GM19467 (cell line): ENCODE measurements at regions not wholly inside any gene's neighbourhood (a gene's known extent, or its start where the extent isn't known, plus 50 kb on each side); places are given as distances from the start of the nearest gene placed in this dataset.

Experiments
- ATAC-seq: cut with Tn5 transposase; IDR thresholded peaks from one replicate; pipeline ENCODE4 v1.9.1; 2021; ENCODE audit warnings: mild to moderate bottlenecking, moderate library complexity; ENCODE audit not compliant: unreplicated experiment

- ATAC-seq, result no peak
Observed at GRCh38 chr6:19492636-19493405, 344.3 kb upstream of the ID4 start.

DNA sequence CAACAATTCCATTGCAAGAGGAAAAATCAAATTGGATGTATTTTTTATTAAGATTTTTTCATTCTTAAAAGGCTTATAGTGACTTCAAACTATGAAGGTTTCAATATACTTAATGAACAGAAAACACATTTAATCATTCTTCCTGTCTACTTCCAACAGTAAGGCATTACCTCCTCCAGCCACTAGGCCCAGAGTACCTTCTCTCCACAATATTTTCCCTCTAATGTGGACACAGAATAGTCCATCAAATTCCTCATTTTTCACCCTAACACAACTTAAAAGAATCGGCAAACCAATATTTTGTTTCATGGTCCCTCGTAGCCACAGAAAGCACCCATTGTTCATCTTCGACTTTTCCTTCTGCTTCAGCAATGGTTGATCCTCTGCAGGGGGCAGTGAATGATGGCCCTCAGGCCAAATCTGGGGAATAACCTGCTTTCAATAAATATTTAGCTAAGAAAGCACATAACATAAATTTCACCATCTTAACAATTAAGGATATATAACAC lies 335.4 kb upstream of the ID4 start:
- no peak for ATAC-seq

DNA sequence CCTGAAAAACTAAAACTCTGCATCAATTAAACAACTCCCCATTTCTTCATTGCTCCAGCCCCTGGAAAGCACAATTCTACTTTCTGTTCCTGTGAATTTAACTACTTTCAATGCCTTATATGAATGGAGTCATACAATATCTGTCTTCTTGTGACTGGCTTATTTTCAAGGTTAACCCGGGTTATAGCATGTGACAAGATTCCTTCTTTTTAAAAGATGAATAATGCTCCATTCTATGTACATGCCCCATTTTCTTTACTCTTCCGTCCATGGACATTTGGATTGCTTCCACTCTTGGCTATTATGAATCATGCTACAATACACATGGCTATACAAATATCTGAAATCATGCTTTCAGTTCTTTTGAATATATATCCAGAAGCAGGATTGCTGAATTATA lies 334.9 kb upstream of the ID4 start:
- no peak for ATAC-seq

- ATAC-seq, result no peak
Observed at GRCh38 chr6:19515939-19516338, 321.2 kb upstream of the ID4 start.

DNA sequence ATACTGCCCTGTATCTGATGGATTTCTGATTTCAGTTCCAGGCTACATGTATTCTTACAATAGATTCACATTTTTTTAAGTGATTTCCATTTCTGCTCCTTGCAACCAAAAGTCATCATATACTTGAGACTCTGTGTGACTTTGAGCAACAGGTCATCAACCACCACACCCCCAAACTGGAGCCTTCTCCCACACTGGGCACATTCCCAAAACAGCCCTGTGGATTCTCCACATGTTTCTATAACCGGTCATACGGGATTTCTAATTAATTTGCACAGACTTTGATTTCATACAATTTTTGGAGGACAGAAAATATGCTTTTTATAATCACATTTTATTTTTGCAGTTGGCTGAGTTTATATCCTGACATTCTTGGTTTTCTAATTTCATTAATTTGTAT lies 317.2 kb upstream of the ID4 start:
- no peak for ATAC-seq

DNA sequence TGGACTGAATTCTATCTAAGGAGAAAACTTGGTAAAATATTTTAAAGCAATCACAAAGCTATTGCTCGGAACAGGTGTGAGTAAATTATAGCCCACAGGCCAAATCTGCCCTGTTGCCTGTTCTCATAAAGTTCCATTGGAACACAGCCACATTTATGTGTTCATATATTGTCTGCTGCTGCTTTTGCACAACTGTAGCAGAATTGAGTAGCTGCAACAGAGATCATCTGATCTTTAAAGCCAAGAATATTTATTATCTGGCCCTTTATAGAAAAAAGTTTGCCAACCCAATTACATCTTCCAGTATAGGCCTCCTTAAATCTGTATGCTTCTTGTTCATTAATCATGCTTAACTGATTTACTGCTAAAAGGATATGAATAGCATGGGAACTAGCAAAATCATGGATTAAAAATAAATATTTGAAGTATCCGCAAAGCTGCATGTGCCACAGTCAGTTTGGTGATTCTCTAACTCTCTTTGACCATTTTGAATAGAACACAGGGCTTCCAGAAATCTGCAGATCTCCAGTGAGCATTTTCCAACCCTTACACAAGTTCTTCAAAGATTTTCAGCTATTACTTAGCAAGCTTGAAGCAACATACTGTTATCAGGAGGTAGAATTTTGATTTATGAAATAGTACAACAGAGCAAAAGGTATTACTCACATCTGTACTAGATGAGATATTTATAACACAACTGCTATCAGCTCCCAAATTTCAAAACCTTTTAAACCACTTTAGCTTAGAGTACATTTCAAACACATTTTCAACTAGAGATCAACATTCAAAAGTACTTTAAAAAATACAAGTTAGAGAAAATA lies 312.6 kb upstream of the ID4 start:
- ATAC-seq, result no peak

GRCh38 chr6:19525673-19526072 lies 311.5 kb upstream of the ID4 start:
- ATAC-seq, result no peak

GRCh38 chr6:19530188-19530587 lies 307.0 kb upstream of the ID4 start:
- ATAC-seq, result no peak

DNA sequence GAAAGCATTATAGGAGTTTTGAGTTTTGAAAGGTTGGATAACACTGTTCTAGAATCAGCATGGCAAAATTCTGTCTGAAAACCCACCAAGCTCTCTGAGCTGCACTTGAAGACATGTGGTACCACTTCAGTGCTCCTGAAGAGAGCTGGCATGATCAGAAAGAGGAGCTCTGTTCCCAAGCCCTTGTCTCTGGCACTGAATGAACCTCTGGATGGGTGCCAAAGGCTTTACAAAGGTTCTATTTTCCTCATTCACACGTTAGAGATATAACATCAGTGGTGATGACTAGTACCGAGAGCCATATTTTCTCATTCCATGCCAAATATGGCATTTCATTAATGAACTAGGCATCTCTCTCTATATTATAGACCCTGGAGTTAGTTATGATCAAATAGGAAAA lies 301.8 kb upstream of the ID4 start:
- no peak for ATAC-seq

DNA sequence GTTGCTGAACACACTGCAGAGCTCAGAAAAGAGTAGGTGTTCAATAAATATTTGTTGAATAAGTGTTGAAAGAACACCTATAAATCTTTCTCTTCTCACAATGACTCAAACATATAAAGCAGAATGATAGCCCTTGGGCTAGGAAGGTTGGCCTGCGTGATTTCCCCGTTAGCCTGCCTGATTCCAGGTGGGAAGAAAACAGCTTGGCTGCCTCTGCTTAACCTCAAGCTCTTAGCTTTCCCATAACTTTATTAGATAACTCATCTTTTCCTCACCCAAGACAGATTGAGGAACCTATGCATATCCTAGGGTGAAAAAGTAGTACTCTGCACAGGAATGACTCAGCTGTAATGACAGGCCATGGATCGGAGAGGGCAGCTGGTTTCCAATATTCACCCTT lies 300.3 kb upstream of the ID4 start:
- no peak for ATAC-seq

DNA sequence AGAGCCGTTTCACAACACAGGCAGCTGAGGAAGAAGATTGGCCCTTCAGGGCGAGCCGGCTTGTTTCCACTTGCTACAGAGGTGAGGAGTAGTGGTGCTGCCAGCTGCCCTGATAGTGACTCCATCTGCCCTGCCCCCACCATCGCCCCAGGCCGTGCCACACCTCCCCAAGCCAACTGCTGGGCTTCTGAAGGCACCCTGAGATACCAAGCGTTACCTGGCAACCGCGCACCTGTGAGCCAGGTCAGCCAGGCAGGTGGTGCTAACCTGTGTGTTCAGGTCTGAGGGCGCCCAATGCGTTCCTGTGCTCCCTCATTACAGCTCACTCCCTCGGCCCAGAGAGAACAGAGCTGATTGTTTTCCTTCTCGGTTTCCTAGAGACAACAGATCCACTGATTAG lies 299.1 kb upstream of the ID4 start:
- ATAC-seq, result no peak

DNA sequence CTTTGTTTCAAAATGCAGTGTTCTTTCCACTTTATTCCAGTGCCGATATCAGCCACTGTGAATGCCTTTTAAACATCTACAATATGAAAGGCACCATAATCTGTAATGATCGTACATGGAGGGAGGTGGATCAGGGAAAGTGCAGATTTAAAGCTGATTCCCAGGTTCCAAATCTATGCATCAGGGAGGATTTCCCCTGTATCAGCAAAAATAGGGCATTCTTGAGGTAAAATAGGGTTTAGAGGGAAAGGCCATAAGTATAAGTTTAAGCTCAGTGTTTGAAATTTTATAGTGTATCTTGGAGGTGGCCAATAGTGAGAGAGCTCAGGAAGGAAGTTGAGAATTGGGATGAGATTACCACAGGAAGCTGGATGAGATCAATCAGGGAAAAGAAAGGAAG lies 289.7 kb upstream of the ID4 start:
- ATAC-seq, result no peak

- no peak for ATAC-seq
Observed at GRCh38 chr6:19549109-19549508, 288.1 kb upstream of the ID4 start.

- ATAC-seq, result no peak
Observed at GRCh38 chr6:19550380-19550779, 286.8 kb upstream of the ID4 start.

- no peak for ATAC-seq
Observed at GRCh38 chr6:19551611-19552010, 285.6 kb upstream of the ID4 start.

DNA sequence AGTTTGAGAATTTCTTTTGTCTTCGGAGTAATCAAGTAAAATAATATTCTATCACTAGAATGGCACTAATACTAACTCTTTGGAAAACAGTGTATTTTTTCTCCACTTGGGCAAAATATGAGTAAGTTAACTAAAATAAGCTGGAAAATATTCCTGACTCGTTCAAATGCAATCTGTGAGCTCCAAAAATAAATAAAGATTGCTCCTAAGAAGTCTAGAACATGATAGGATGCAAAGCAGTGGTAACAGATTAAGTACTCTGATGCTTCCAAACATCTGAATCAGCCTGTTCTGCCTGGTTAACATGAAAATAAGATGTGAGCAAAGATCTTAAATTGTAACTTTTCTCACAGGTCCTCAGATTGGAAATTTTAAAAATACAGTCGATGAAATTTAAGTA lies 285.1 kb upstream of the ID4 start:
- no peak for ATAC-seq

DNA sequence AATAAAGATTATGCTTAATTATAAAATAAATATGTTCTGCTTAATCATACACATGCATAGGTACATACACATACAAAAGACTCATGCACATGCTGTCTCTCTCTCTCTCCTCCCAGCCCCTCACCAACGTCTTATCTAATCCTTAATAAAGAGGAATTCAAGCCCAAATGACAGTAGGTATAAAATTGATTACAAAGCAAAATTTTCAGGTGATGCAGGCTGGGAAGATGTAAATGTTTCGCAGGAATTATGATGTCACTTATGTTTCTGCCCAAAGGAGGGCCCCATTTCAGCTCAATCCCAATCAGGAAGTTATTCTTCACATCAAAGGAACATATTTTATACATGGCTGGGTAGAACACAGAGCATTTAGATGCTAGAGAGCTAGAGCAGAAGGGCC lies 284.6 kb upstream of the ID4 start:
- no peak for ATAC-seq

GRCh38 chr6:19554356-19555225 lies 282.6 kb upstream of the ID4 start:
- no peak for ATAC-seq

DNA sequence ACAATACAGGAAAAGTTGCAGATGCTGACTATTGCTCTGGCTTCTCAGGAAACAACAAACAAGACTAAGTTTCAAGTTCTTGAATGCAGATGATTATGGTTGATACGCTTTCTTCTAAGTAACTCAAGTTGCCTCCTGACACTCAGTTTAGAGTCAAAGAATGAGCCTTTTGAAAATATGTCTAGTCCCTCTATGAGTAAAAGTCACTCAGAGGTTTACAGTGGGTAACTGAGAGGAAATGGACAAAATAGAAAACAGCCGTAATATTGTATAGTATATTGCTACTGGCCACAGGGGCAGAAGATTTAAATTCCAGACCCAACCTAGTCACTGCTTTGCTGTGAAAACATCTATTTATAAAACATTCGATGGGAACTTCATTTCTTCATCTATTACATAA lies 280.0 kb upstream of the ID4 start:
- no peak for ATAC-seq

GRCh38 chr6:19558201-19558600 lies 279.0 kb upstream of the ID4 start:
- ATAC-seq, result no peak

GRCh38 chr6:19558934-19559333 lies 278.2 kb upstream of the ID4 start:
- ATAC-seq, result no peak
